Gastroesophageal sphincter (tissue), 3 donors: ENCODE measurements at regions not wholly inside any gene's neighbourhood (a gene's known extent, or its start where the extent isn't known, plus 50 kb on each side); places are given as distances from the start of the nearest gene placed in this dataset.

Experiments
- CTCF ChIP-seq, 4 experiments: fragments of 200-600 bp in 2 of 4; fragments of 450-650 bp in 2 of 4; sonication (generic) in 1 of 4; IDR thresholded peaks; one replicate each; pipeline ENCODE4 v1.5.1; 2017 to 2019; ENCODE audit warnings: antibody characterized with exemption in 4 of 4, mild to moderate bottlenecking in 2 of 4, moderate library complexity in 2 of 4
- POLR2A ChIP-seq, 2 donors: fragments of 450-650 bp; IDR thresholded peaks; one replicate each; pipeline ENCODE4 v1.6.1; 2017; ENCODE audit warnings: antibody characterized with exemption in 2 of 2, mild to moderate bottlenecking in 2 of 2, moderate library complexity in 1 of 2

DNA sequence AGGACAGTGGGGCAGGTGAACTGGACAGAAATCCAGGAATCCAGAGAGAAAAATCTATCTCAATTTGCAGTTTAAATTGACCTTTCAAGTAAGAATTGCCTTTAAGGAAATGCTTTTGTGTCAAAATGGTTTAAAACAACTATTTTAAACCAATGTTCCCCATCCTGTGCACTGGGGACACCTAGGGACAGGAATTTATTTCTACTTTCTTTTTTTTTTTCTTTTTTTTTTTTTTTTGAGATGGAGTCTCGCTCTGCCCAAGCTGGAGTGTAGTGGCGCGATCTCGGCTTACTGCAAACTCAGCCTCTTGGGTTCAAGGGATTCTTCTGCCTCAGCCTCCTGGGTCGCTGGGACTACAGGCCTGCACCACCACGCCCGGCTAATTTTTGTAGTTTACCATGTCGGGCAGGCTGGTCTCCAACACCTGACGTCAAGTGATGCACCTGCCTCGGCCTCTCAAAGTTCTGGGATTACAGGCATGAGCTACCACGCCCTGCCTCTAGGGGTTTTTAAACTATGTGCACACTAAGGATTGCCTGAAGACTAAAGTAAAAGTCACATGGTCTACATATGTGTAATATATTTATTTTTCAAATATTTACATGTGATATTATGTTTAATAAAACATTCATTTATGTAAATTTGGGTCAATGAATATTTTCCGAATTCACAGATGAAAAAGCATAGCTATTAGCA, 1213.4 kb downstream of the STIM2 start:
- no peak for TF ChIP-seq CTCF (IDR thresholded peaks at IDR 0.05)
- TF ChIP-seq POLR2A (IDR thresholded peaks at IDR 0.05), result no peak
